ENCODE measurements at regions not wholly inside any gene's neighbourhood (a gene's known extent, or its start where the extent isn't known, plus 50 kb on each side); places are given as distances from the start of the nearest gene placed in this dataset.

DNA sequence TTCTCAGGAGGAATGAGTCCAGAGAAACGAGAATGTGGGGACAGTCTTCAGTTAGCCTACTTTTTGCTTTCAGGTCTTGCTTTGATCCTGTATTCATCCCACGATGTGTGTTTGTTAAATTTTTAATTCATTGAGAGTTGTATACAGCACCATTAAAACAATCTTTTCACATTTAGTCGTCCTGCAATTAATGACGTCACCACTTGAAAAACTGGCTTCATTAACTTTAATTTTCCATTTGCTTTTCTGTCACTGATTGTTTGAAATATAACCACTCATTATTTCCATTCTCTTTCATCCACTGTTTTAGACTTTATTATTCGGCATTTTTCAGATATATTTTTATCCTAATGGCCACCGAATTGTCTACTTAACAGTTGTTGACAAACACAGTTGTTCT is 146.9 kb downstream of the TFEC start:
- no peak overlapping the region for H3K4me3 ChIP-seq (ENCODE audit: low read length)
- no peak overlapping the region for H3K27ac ChIP-seq (ENCODE audit: low read length)
- no peaks in the 10 kb centered on the region for H3K27me3 ChIP-seq (ENCODE audit: insufficient read depth, low read length)
- H3K9ac ChIP-seq (ENCODE audit: low read depth, low read length): no peak overlapping the region
- no peaks in the 10 kb centered on the region for H3K4me1 ChIP-seq (ENCODE audit: insufficient read depth, low read length)
- H3K36me3 ChIP-seq (ENCODE audit: insufficient read depth, low read depth, low read length): no peaks in the 10 kb centered on the region
- H3K9me3 ChIP-seq (ENCODE audit: insufficient read depth, low read depth, low read length): no peaks in the 10 kb centered on the region

GRCh38 chr7:115881476-115881875 is 149.1 kb downstream of the TFEC start:
- H3K27ac ChIP-seq (ENCODE audit: low read length): no peak overlapping the region
- no peaks in the 10 kb centered on the region for H3K36me3 ChIP-seq (ENCODE audit: insufficient read depth, low read depth, low read length)
- no peak overlapping the region for H3K4me3 ChIP-seq (ENCODE audit: low read length)
- H3K9ac ChIP-seq (ENCODE audit: low read depth, low read length): no peak overlapping the region
- no peaks in the 10 kb centered on the region for H3K9me3 ChIP-seq (ENCODE audit: insufficient read depth, low read depth, low read length)
- no peaks in the 10 kb centered on the region for H3K27me3 ChIP-seq (ENCODE audit: insufficient read depth, low read length)
- H3K4me1 ChIP-seq (ENCODE audit: insufficient read depth, low read length): no peaks in the 10 kb centered on the region

DNA sequence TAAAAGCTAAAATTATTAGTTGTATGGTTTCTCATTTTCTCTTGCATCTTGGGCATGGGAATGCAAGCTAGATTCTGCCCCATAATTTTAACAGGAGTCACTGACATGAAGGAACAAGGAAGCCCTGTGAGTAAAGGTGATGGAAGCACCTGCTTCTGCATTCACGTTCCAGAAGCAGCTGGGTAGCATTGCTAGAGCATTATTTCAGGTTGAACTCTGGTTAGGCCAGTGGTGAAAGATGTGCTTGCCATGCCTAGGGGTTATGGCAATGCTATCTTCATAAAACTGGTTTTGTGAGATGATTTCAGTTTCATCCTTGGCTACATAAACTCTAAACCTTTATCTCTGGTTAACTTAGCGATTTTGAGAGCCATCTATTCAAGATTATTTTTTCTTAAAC is 151.4 kb downstream of the TFEC start:
- Histone ChIP-seq H3K9ac (ENCODE audit: low read depth, low read length) (no peak overlapping the region), H3K36me3 (ENCODE audit: insufficient read depth, low read depth, low read length) (no peaks in the 10 kb centered on the region), H3K27ac (ENCODE audit: low read length) (no peak overlapping the region), H3K9me3 (ENCODE audit: insufficient read depth, low read depth, low read length) (no peaks in the 10 kb centered on the region), H3K27me3 (ENCODE audit: insufficient read depth, low read length) (no peaks in the 10 kb centered on the region), H3K4me1 (ENCODE audit: insufficient read depth, low read length) (no peaks in the 10 kb centered on the region), H3K4me3 (ENCODE audit: low read length) (no peak overlapping the region)

- no peaks in the 10 kb centered on the region for H3K9me3 ChIP-seq (ENCODE audit: insufficient read depth, low read depth, low read length)
- H3K27ac ChIP-seq (ENCODE audit: low read length): no peak overlapping the region
- H3K9ac ChIP-seq (ENCODE audit: low read depth, low read length): no peak overlapping the region
- H3K4me1 ChIP-seq (ENCODE audit: insufficient read depth, low read length): no peaks in the 10 kb centered on the region
- no peaks in the 10 kb centered on the region for H3K27me3 ChIP-seq (ENCODE audit: insufficient read depth, low read length)
- no peaks in the 10 kb centered on the region for H3K36me3 ChIP-seq (ENCODE audit: insufficient read depth, low read depth, low read length)
- no peak overlapping the region for H3K4me3 ChIP-seq (ENCODE audit: low read length)
Measured at GRCh38 chr7:115869801-115870200, 160.8 kb downstream of the TFEC start.

DNA sequence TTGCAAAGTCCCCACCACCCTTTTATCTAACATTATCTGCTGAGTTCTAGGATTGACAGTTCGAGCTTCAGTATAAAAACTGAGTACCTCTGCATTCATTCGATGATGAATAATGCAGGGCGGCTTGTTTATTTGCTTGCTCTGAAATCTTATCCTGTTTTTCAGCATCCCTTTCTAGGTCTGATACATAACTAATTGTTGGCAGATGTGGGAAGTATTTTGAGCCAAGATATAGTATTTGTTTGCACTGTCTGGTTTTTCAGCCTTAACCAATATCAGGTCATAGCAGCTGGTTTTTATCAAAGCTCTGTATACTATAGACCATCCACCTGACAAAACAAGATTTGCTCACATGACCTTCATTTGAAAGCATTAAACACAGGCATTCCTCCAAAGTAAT is 161.4 kb downstream of the TFEC start:
- H3K9me3 ChIP-seq (ENCODE audit: insufficient read depth, low read depth, low read length): no peaks in the 10 kb centered on the region
- no peaks in the 10 kb centered on the region for H3K36me3 ChIP-seq (ENCODE audit: insufficient read depth, low read depth, low read length)
- H3K4me3 ChIP-seq (ENCODE audit: low read length): no peak overlapping the region
- no peak overlapping the region for H3K27ac ChIP-seq (ENCODE audit: low read length)
- H3K9ac ChIP-seq (ENCODE audit: low read depth, low read length): no peak overlapping the region
- no peaks in the 10 kb centered on the region for H3K27me3 ChIP-seq (ENCODE audit: insufficient read depth, low read length)
- H3K4me1 ChIP-seq (ENCODE audit: insufficient read depth, low read length): no peaks in the 10 kb centered on the region

- Histone ChIP-seq H3K4me1 (ENCODE audit: insufficient read depth, low read length) (no peaks in the 10 kb centered on the region), H3K27me3 (ENCODE audit: insufficient read depth, low read length) (no peaks in the 10 kb centered on the region), H3K9ac (ENCODE audit: low read depth, low read length) (no peak overlapping the region), H3K9me3 (ENCODE audit: insufficient read depth, low read depth, low read length) (no peaks in the 10 kb centered on the region), H3K27ac (ENCODE audit: low read length) (no peak overlapping the region), H3K4me3 (ENCODE audit: low read length) (no peak overlapping the region), H3K36me3 (ENCODE audit: insufficient read depth, low read depth, low read length) (no peaks in the 10 kb centered on the region)
Measured at GRCh38 chr7:115868369-115868768, 162.2 kb downstream of the TFEC start.

- no peak overlapping the region for H3K9ac ChIP-seq (ENCODE audit: low read depth, low read length)
- H3K27ac ChIP-seq (ENCODE audit: low read length): no peak overlapping the region
- no peaks in the 10 kb centered on the region for H3K4me1 ChIP-seq (ENCODE audit: insufficient read depth, low read length)
- H3K27me3 ChIP-seq (ENCODE audit: insufficient read depth, low read length): no peaks in the 10 kb centered on the region
- H3K9me3 ChIP-seq (ENCODE audit: insufficient read depth, low read depth, low read length): no peaks in the 10 kb centered on the region
- no peaks in the 10 kb centered on the region for H3K36me3 ChIP-seq (ENCODE audit: insufficient read depth, low read depth, low read length)
- H3K4me3 ChIP-seq (ENCODE audit: low read length): no peak overlapping the region
Measured at GRCh38 chr7:115864082-115864481, 166.5 kb downstream of the TFEC start.

GRCh38 chr7:115851291-115851690 is 179.3 kb downstream of the TFEC start:
- Histone ChIP-seq H3K27ac (ENCODE audit: low read length) (no peak overlapping the region), H3K27me3 (ENCODE audit: insufficient read depth, low read length) (no peaks in the 10 kb centered on the region), H3K9me3 (ENCODE audit: insufficient read depth, low read depth, low read length) (no peaks in the 10 kb centered on the region), H3K4me1 (ENCODE audit: insufficient read depth, low read length) (no peaks in the 10 kb centered on the region), H3K9ac (ENCODE audit: low read depth, low read length) (no peak overlapping the region), H3K36me3 (ENCODE audit: insufficient read depth, low read depth, low read length) (no peaks in the 10 kb centered on the region), H3K4me3 (ENCODE audit: low read length) (no peak overlapping the region)

DNA sequence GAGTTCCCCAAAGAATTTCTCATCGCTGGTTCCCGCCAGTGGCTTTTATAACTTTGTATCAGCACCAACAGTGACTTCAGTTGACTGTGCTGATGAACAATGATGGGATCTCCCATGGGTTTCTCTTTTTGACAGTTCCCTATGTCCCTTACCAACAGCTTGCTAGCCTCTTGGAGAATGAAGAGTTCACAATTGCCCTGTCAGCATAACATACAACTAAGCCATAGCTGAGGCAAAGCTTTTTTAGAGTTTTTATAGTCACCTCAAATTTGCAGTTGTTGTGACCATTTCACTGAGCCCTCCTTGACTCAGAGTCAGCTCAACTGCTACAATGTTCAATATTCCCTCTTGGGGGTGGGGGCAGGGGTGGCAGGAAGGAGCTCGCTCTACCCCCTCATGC is 179.8 kb downstream of the TFEC start:
- Histone ChIP-seq H3K9me3 (ENCODE audit: insufficient read depth, low read depth, low read length) (no peaks in the 10 kb centered on the region), H3K27ac (ENCODE audit: low read length) (no peak overlapping the region), H3K36me3 (ENCODE audit: insufficient read depth, low read depth, low read length) (no peaks in the 10 kb centered on the region), H3K4me1 (ENCODE audit: insufficient read depth, low read length) (no peaks in the 10 kb centered on the region), H3K9ac (ENCODE audit: low read depth, low read length) (no peak overlapping the region), H3K27me3 (ENCODE audit: insufficient read depth, low read length) (no peaks in the 10 kb centered on the region), H3K4me3 (ENCODE audit: low read length) (no peak overlapping the region)

- H3K4me1 ChIP-seq (ENCODE audit: insufficient read depth, low read length): no peaks in the 10 kb centered on the region
- no peaks in the 10 kb centered on the region for H3K27me3 ChIP-seq (ENCODE audit: insufficient read depth, low read length)
Measured at GRCh38 chr7:115844857-115845256, 185.7 kb downstream of the TFEC start.

DNA sequence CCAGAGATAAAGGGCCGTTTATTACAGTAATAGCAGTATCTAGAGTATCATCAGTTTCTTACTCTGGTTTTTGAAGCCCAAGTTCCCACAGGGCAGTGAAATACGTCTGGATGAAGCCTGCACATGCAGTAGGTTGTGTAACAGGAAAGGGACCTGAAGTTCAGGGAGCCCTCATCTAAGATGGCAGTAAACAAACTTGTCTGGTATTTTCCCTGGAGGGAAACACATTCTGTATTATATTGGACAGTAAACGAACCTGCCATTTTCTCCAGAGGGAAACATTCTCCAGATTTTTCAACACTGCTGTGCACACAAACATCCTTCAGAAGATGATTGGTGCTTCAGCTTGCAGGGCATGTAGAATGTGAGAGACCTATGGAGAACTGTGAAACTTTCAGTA is 189.9 kb downstream of the TFEC start:
- no peaks in the 10 kb centered on the region for H3K27me3 ChIP-seq (ENCODE audit: insufficient read depth, low read length)

More at GRCh38 chr7:115844857-115845256, 185.7 kb downstream of the TFEC start:
- no peak overlapping the region for H3K9ac ChIP-seq (ENCODE audit: low read depth, low read length)
- H3K4me3 ChIP-seq (ENCODE audit: low read length): no peak overlapping the region
- H3K27ac ChIP-seq (ENCODE audit: low read length): no peak overlapping the region
- H3K36me3 ChIP-seq (ENCODE audit: insufficient read depth, low read depth, low read length): no peaks in the 10 kb centered on the region
- H3K9me3 ChIP-seq (ENCODE audit: insufficient read depth, low read depth, low read length): no peaks in the 10 kb centered on the region

DNA sequence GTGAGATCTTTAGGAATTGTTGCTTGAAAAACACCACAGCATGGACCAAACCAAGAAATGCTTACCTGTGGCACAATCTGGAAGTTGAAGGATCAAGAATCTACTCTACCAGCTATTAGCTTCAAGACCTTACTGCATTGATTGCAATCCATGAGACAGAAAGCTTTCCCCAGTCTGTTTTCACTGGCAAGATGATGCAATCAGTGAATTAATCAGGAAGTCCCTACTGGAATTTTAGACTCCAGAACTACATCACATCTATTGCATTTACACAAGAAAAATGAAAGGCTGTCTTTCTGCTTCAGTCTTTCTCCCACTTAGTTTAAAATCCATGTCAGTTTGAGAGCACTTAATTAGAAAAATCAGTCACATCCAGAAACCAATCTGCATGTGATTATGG is 191.7 kb downstream of the TFEC start:
- Histone ChIP-seq H3K27ac (ENCODE audit: low read length) (no peak overlapping the region), H3K27me3 (ENCODE audit: insufficient read depth, low read length) (no peaks in the 10 kb centered on the region), H3K4me1 (ENCODE audit: insufficient read depth, low read length) (no peaks in the 10 kb centered on the region), H3K4me3 (ENCODE audit: low read length) (no peak overlapping the region), H3K9me3 (ENCODE audit: insufficient read depth, low read depth, low read length) (no peaks in the 10 kb centered on the region), H3K36me3 (ENCODE audit: insufficient read depth, low read depth, low read length) (no peaks in the 10 kb centered on the region), H3K9ac (ENCODE audit: low read depth, low read length) (no peak overlapping the region)

More for the DNA sequence above, 189.9 kb downstream of the TFEC start:
- Histone ChIP-seq H3K36me3 (ENCODE audit: insufficient read depth, low read depth, low read length) (no peaks in the 10 kb centered on the region), H3K27ac (ENCODE audit: low read length) (no peak overlapping the region), H3K4me3 (ENCODE audit: low read length) (no peak overlapping the region), H3K9me3 (ENCODE audit: insufficient read depth, low read depth, low read length) (no peaks in the 10 kb centered on the region), H3K9ac (ENCODE audit: low read depth, low read length) (no peak overlapping the region), H3K4me1 (ENCODE audit: insufficient read depth, low read length) (no peaks in the 10 kb centered on the region)

- Histone ChIP-seq H3K4me1 (ENCODE audit: insufficient read depth, low read length) (peaks cover 3% of the 10 kb centered on the region; the same call in 1 of the 2 replicates), H3K36me3 (ENCODE audit: insufficient read depth, low read depth, low read length) (no peaks in the 10 kb centered on the region), H3K9ac (ENCODE audit: low read depth, low read length) (no peak overlapping the region), H3K27me3 (ENCODE audit: insufficient read depth, low read length) (no peaks in the 10 kb centered on the region), H3K4me3 (ENCODE audit: low read length) (no peak overlapping the region), H3K27ac (ENCODE audit: low read length) (no peak overlapping the region), H3K9me3 (ENCODE audit: insufficient read depth, low read depth, low read length) (no peaks in the 10 kb centered on the region)
Measured at GRCh38 chr7:115831371-115831770, 199.2 kb downstream of the TFEC start.
